Liver (tissue), 9 donors: ENCODE measurements at regions not wholly inside any gene's neighbourhood (a gene's known extent, or its start where the extent isn't known, plus 50 kb on each side); places are given as distances from the start of the nearest gene placed in this dataset. TPM values are rescaled to one million over a fixed set of nuclear protein-coding genes. Genes with fewer than 3 reads are reported as not detected.

Experiments used
- DNase-seq: peaks from one replicate; pipeline ENCODE4 v3.0.0-alpha.2; 2017; ENCODE audit warnings: low spot score
- H3K27ac ChIP-seq, 2 donors: one replicate each; pipeline ENCODE4 v1.7.0; 2013; ENCODE audit warnings: inconsistent platforms in 2 of 2, low read length in 2 of 2, control low read depth in 1 of 2, low read depth in 1 of 2, mild to moderate bottlenecking in 1 of 2
- H3K27me3 ChIP-seq, 4 donors: one replicate each; pipeline versions ENCODE4 v1.6.1 to v1.7.0; 2013; ENCODE audit warnings: low read length in 3 of 4, inconsistent platforms in 1 of 4, mild to moderate bottlenecking in 1 of 4, moderate library complexity in 1 of 4; ENCODE audit not compliant: control insufficient read depth in 4 of 4, insufficient read depth in 4 of 4
- H3K36me3 ChIP-seq, 4 donors: one replicate each; pipeline versions ENCODE4 v1.6.1 to v1.7.0; 2013; ENCODE audit warnings: low read length in 3 of 4, mild to moderate bottlenecking in 3 of 4, low read depth in 1 of 4, moderate library complexity in 1 of 4; ENCODE audit not compliant: control insufficient read depth in 4 of 4, insufficient read depth in 3 of 4
- H3K4me1 ChIP-seq, 4 donors: one replicate each; pipeline versions ENCODE4 v1.6.1 to v1.7.0; 2013; ENCODE audit warnings: low read length in 3 of 4, mild to moderate bottlenecking in 3 of 4, moderate library complexity in 1 of 4; ENCODE audit not compliant: control insufficient read depth in 4 of 4, insufficient read depth in 4 of 4
- H3K4me3 ChIP-seq, 3 donors: one replicate each; pipeline versions ENCODE4 v1.6.1 to v1.7.0; 2013; ENCODE audit warnings: low read length in 3 of 3, control low read depth in 1 of 3, low read depth in 1 of 3, mild to moderate bottlenecking in 1 of 3
- H3K9ac ChIP-seq, 2 donors: one replicate each; pipeline ENCODE4 v1.7.0; 2013; ENCODE audit warnings: low read length in 2 of 2, mild to moderate bottlenecking in 2 of 2, moderate library complexity in 2 of 2, control low read depth in 1 of 2, low read depth in 1 of 2
- H3K9me3 ChIP-seq, 4 donors: one replicate each; pipeline versions ENCODE4 v1.6.1 to v1.7.0; 2013; ENCODE audit warnings: low read length in 3 of 4; ENCODE audit not compliant: control insufficient read depth in 4 of 4
- FOXA1 ChIP-seq: IDR thresholded peaks from 2 replicates; pipeline ENCODE4 v1.6.1; 2016; ENCODE audit warnings: antibody characterized with exemption
- FOXA2 ChIP-seq: IDR thresholded peaks from 2 replicates; pipeline ENCODE4 v1.6.1; 2016; ENCODE audit warnings: antibody characterized with exemption
- GABPA ChIP-seq, 2 donors: IDR thresholded peaks in 1 of 2; conservative IDR thresholded peaks in 1 of 2; 2 replicates each; pipeline ENCODE4 v1.6.1; 2016; ENCODE audit warnings: antibody characterized with exemption in 2 of 2, mild to moderate bottlenecking in 1 of 2, moderate library complexity in 1 of 2
- HNF4A ChIP-seq, 2 donors: conservative IDR thresholded peaks; 2 replicates each; pipeline ENCODE4 v1.6.1; 2016; ENCODE audit warnings: antibody characterized with exemption in 2 of 2, mild to moderate bottlenecking in 2 of 2
- HNF4G ChIP-seq: IDR thresholded peaks from 2 replicates; pipeline ENCODE4 v1.6.1; 2016; ENCODE audit warnings: antibody characterized with exemption
- JUND ChIP-seq, 2 donors: IDR thresholded peaks; 2 replicates each; pipeline ENCODE4 v1.6.1; 2016; ENCODE audit warnings: antibody characterized with exemption in 2 of 2
- RAD21 ChIP-seq, 2 donors: IDR thresholded peaks; 2 replicates each; pipeline ENCODE4 v1.6.1; 2016; ENCODE audit warnings: antibody characterized with exemption in 2 of 2, mild to moderate bottlenecking in 2 of 2
- SP1 ChIP-seq: IDR thresholded peaks from 2 replicates; pipeline ENCODE4 v1.6.1; 2018; ENCODE audit warnings: antibody characterized with exemption, mild to moderate bottlenecking
- WGBS: extraction: QIAGEN DNeasy Blood & Tissue Kit; methylation state at CpG from one replicate; pipeline ENCODE4 v1.1.7; 2013; 5-methylcytosine and 5-hydroxymethylcytosine counted together
- small RNA-seq: library from RNA; depleted of rRNA; stranded (forward); fragments of <200 nt; gene quantifications from one replicate; pipeline ENCODE3, GENCODE V24; 2014
- TF ChIP-seq, protein P1 (sequence below): IDR thresholded peaks from 2 replicates; pipeline ENCODE4 v1.6.1; 2016; ENCODE audit warnings: antibody characterized with exemption, mild to moderate bottlenecking
- TF ChIP-seq, protein P2 (sequence below): IDR thresholded peaks from 2 replicates; pipeline ENCODE4 v1.6.1; 2016; ENCODE audit warnings: antibody characterized with exemption
- TF ChIP-seq, protein P3 (sequence below): fragments of 150-350 bp; IDR thresholded peaks from 2 replicates; pipeline ENCODE4 v1.5.1; 2017; ENCODE audit warnings: improper control_type of control experiment, low read depth, low read length; ENCODE audit not compliant: missing input control
- donor health status: healthy.
- donor health status: healthy.
- donor health status: healthy.
- donor health status: healthy.
- donor health status: healthy.

DNA sequence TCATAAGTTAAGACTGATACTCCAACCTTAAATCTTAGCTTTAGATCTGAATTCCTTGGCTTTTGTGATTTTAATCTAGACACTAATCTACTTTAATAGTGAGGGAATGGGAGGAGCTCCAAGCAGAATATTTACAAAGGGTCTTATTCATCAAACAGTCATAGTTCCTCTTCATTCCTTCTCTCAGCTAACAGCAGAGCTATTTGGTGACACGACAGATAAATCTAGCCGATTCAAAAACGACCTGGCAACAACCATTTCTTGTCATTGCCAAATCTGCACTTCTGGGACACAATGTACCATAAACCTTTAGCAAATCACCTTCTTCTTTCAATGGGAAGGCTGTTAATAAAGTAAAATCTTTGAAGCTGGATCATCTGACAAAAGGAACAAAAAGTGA is 52.8 kb upstream of the FOXD3 start:
- Histone ChIP-seq H3K27ac (no peak overlapping the region), H3K9me3 (no peaks in the 10 kb centered on the region), H3K9ac (no peak overlapping the region), H3K36me3 (no peaks in the 10 kb centered on the region), H3K4me1 (no peaks in the 10 kb centered on the region), H3K4me3 (no peak overlapping the region), H3K27me3 (no peaks in the 10 kb centered on the region)
- TF ChIP-seq JUND (IDR thresholded peaks at IDR 0.05) = no peak
- TF ChIP-seq, protein P1, sequence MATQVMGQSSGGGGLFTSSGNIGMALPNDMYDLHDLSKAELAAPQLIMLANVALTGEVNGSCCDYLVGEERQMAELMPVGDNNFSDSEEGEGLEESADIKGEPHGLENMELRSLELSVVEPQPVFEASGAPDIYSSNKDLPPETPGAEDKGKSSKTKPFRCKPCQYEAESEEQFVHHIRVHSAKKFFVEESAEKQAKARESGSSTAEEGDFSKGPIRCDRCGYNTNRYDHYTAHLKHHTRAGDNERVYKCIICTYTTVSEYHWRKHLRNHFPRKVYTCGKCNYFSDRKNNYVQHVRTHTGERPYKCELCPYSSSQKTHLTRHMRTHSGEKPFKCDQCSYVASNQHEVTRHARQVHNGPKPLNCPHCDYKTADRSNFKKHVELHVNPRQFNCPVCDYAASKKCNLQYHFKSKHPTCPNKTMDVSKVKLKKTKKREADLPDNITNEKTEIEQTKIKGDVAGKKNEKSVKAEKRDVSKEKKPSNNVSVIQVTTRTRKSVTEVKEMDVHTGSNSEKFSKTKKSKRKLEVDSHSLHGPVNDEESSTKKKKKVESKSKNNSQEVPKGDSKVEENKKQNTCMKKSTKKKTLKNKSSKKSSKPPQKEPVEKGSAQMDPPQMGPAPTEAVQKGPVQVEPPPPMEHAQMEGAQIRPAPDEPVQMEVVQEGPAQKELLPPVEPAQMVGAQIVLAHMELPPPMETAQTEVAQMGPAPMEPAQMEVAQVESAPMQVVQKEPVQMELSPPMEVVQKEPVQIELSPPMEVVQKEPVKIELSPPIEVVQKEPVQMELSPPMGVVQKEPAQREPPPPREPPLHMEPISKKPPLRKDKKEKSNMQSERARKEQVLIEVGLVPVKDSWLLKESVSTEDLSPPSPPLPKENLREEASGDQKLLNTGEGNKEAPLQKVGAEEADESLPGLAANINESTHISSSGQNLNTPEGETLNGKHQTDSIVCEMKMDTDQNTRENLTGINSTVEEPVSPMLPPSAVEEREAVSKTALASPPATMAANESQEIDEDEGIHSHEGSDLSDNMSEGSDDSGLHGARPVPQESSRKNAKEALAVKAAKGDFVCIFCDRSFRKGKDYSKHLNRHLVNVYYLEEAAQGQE = no peak
- no peak for TF ChIP-seq RAD21 (IDR thresholded peaks at IDR 0.05)
- TF ChIP-seq, protein P2, sequence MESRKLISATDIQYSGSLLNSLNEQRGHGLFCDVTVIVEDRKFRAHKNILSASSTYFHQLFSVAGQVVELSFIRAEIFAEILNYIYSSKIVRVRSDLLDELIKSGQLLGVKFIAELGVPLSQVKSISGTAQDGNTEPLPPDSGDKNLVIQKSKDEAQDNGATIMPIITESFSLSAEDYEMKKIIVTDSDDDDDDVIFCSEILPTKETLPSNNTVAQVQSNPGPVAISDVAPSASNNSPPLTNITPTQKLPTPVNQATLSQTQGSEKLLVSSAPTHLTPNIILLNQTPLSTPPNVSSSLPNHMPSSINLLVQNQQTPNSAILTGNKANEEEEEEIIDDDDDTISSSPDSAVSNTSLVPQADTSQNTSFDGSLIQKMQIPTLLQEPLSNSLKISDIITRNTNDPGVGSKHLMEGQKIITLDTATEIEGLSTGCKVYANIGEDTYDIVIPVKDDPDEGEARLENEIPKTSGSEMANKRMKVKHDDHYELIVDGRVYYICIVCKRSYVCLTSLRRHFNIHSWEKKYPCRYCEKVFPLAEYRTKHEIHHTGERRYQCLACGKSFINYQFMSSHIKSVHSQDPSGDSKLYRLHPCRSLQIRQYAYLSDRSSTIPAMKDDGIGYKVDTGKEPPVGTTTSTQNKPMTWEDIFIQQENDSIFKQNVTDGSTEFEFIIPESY = no peak
- no peak for TF ChIP-seq GABPA (IDR thresholded peaks at IDR 0.05 in 1 of 2, conservative IDR thresholded peaks at IDR 0.05 in 1 of 2)
- TF ChIP-seq FOXA2 = no peak
- no peak for TF ChIP-seq HNF4A (conservative IDR thresholded peaks at IDR 0.05)
- TF ChIP-seq, protein P3, sequence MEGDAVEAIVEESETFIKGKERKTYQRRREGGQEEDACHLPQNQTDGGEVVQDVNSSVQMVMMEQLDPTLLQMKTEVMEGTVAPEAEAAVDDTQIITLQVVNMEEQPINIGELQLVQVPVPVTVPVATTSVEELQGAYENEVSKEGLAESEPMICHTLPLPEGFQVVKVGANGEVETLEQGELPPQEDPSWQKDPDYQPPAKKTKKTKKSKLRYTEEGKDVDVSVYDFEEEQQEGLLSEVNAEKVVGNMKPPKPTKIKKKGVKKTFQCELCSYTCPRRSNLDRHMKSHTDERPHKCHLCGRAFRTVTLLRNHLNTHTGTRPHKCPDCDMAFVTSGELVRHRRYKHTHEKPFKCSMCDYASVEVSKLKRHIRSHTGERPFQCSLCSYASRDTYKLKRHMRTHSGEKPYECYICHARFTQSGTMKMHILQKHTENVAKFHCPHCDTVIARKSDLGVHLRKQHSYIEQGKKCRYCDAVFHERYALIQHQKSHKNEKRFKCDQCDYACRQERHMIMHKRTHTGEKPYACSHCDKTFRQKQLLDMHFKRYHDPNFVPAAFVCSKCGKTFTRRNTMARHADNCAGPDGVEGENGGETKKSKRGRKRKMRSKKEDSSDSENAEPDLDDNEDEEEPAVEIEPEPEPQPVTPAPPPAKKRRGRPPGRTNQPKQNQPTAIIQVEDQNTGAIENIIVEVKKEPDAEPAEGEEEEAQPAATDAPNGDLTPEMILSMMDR = no peak
- no peak for TF ChIP-seq HNF4G
- no peak for TF ChIP-seq SP1
- no peak for TF ChIP-seq FOXA1
- DNase-seq = no peak
- 55% methylated on average over 3 of the region's 3 CpGs for WGBS

Small RNA genes lying in the stretch of these regions (small RNA-seq; reads per million reads assigned to genes)
- gene RNA5SP49 = not detected
